IMR-90 (cell line): ENCODE measurements at regions not wholly inside any gene's neighbourhood (a gene's known extent, or its start where the extent isn't known, plus 50 kb on each side); places are given as distances from the start of the nearest gene placed in this dataset.

Experiments
- ATAC-seq: fragments of 200-7000 bp; cut with Tn5 transposase; 2 replicates; pipeline ENCODE4 v1.9.1; 2020; ENCODE audit warnings: low read depth, mild to moderate bottlenecking, moderate library complexity
- BruUV-seq: library from RNA; stranded (reverse); fragments of 400-500 nt; replicated peaks from 2 replicates; lab custom pipeline; 2021; lab: Mats Ljungman, UMichigan
- CTCF ChIA-PET: fragments of 300-600 bp; formaldehyde crosslinking; extraction: SDS; loops from one replicate; lab custom pipeline; 2021; ENCODE audit warnings: antibody characterized with exemption; lab: Yijun Ruan, JAX
- POLR2A ChIA-PET: fragments of 300-600 bp; sonication (Branson Sonifier 250); formaldehyde crosslinking; loops from one replicate; lab custom pipeline; 2022; ENCODE audit warnings: antibody characterized with exemption; ENCODE audit not compliant: unreplicated experiment; lab: Charles Lee
- DNase-seq: peaks from one replicate; pipeline ENCODE4 v3.0.0; 2013
- H2AFZ ChIP-seq: replicated peaks from 2 replicates; pipeline ENCODE3; 2013; ENCODE audit warnings: low read length, mild to moderate bottlenecking; ENCODE audit not compliant: poor library complexity
- H2AK5ac ChIP-seq: 2 replicates; pipeline ENCODE4 v1.6.1; 2013; ENCODE audit warnings: low read depth, low read length, inconsistent platforms
- H2AK9ac ChIP-seq: replicated peaks from 2 replicates; pipeline ENCODE3; 2013; ENCODE audit warnings: mild to moderate bottlenecking, low read depth, low read length, moderate library complexity; ENCODE audit not compliant: poor library complexity
- H2BK120ac ChIP-seq: 2 replicates; pipeline ENCODE4 v1.6.1; 2013; ENCODE audit warnings: low read depth, low read length, inconsistent platforms
- H2BK15ac ChIP-seq: 3 replicates; pipeline ENCODE4 v1.6.1; 2013; ENCODE audit warnings: low read depth, low read length, inconsistent platforms
- H2BK20ac ChIP-seq: 2 replicates; pipeline ENCODE4 v1.6.1; 2013; ENCODE audit warnings: low read depth, mild to moderate bottlenecking, inconsistent platforms, low read length, moderate library complexity
- H2BK5ac ChIP-seq: 2 replicates; pipeline ENCODE4 v1.6.1; 2013; ENCODE audit warnings: mild to moderate bottlenecking, low read depth, low read length, inconsistent platforms; ENCODE audit not compliant: poor library complexity, severe bottlenecking
- H3K14ac ChIP-seq: replicated peaks from 2 replicates; pipeline ENCODE4 v1.6.1; 2013; ENCODE audit warnings: low read depth, low read length, inconsistent platforms
- H3K18ac ChIP-seq: 2 replicates; pipeline ENCODE4 v1.6.1; 2013; ENCODE audit warnings: low read depth, low read length, control low read depth
- H3K23ac ChIP-seq: 2 replicates; pipeline ENCODE4 v1.6.1; 2013; ENCODE audit warnings: low read depth, low read length, inconsistent platforms
- H3K27ac ChIP-seq: 2 replicates; pipeline ENCODE4 v1.5.1; 2013; ENCODE audit warnings: mild to moderate bottlenecking, control low read depth, low read length; ENCODE audit not compliant: insufficient read depth
- H3K27me3 ChIP-seq: 2 replicates; pipeline ENCODE4 v1.6.1; 2013; ENCODE audit warnings: low read length; ENCODE audit not compliant: control insufficient read depth, insufficient read depth
- H3K36me3 ChIP-seq: 2 replicates; pipeline ENCODE4 v1.6.1; 2013; ENCODE audit warnings: low read length, mixed read lengths; ENCODE audit not compliant: control insufficient read depth, insufficient read depth
- H3K4ac ChIP-seq: 2 replicates; pipeline ENCODE4 v1.6.1; 2013; ENCODE audit warnings: low read depth, low read length, inconsistent platforms
- H3K4me1 ChIP-seq: 2 replicates; pipeline ENCODE4 v1.6.1; 2013; ENCODE audit warnings: low read length, mixed read lengths; ENCODE audit not compliant: control insufficient read depth, insufficient read depth
- H3K4me2 ChIP-seq: 2 replicates; pipeline ENCODE4 v1.6.1; 2013; ENCODE audit warnings: low read depth, mild to moderate bottlenecking, control low read depth, low read length, moderate library complexity
- H3K4me3 ChIP-seq: 2 replicates; pipeline ENCODE4 v1.5.1; 2013; ENCODE audit warnings: low read depth, mild to moderate bottlenecking, control low read depth, low read length, moderate library complexity; ENCODE audit not compliant: insufficient read depth
- H3K56ac ChIP-seq: 2 replicates; pipeline ENCODE4 v1.6.1; 2013; ENCODE audit warnings: low read length, inconsistent platforms; ENCODE audit not compliant: insufficient read depth; ENCODE audit errors: extremely low read depth
- H3K79me1 ChIP-seq, 2 experiments: 2 replicates each; pipeline ENCODE4 v1.6.1; 2013; ENCODE audit warnings: low read length in 2 of 2, inconsistent platforms in 1 of 2, low read depth in 1 of 2
- H3K9ac ChIP-seq: 2 replicates; pipeline ENCODE4 v1.6.1; 2013; ENCODE audit warnings: low read depth, low read length, control low read depth
- H3K9me1 ChIP-seq: 2 replicates; pipeline ENCODE4 v1.6.1; 2013; ENCODE audit warnings: low read length, inconsistent platforms; ENCODE audit not compliant: insufficient read depth
- H3K9me3 ChIP-seq: 2 replicates; pipeline ENCODE4 v1.6.1; 2013; ENCODE audit warnings: low read length; ENCODE audit not compliant: control insufficient read depth, insufficient read depth
- H4K20me1 ChIP-seq: 2 replicates; pipeline ENCODE4 v1.6.1; 2013; ENCODE audit warnings: low read length, inconsistent platforms; ENCODE audit not compliant: insufficient read depth
- H4K5ac ChIP-seq: 2 replicates; pipeline ENCODE4 v1.6.1; 2013; ENCODE audit warnings: mild to moderate bottlenecking, low read depth, low read length, control low read depth
- H4K8ac ChIP-seq, 2 experiments: 2 replicates each; pipeline ENCODE4 v1.6.1; 2013; ENCODE audit warnings: low read depth in 2 of 2, low read length in 2 of 2, control low read depth in 1 of 2, inconsistent platforms in 1 of 2
- H4K91ac ChIP-seq: 2 replicates; pipeline ENCODE4 v1.6.1; 2013; ENCODE audit warnings: low read depth, low read length, inconsistent platforms; ENCODE audit not compliant: insufficient read depth
- BHLHE40 ChIP-seq: fragments of 150-350 bp; IDR thresholded peaks from 2 replicates; pipeline ENCODE4 v1.6.1; 2016; ENCODE audit warnings: mild to moderate bottlenecking, low read depth, low read length
- CEBPB ChIP-seq: IDR thresholded peaks from 2 replicates; pipeline ENCODE4 v1.6.1; 2012; ENCODE audit warnings: low read depth, low read length, improper control_type of control experiment
- CHD1 ChIP-seq: IDR thresholded peaks from 2 replicates; pipeline ENCODE4 v1.6.1; 2012; ENCODE audit warnings: low read depth, low read length, improper control_type of control experiment
- CTCF ChIP-seq: conservative IDR thresholded peaks from 2 replicates; pipeline ENCODE4 v1.5.1; 2012; ENCODE audit warnings: mild to moderate bottlenecking, low read depth, low read length, improper control_type of control experiment
- ELK1 ChIP-seq: fragments of 150-350 bp; IDR thresholded peaks from 2 replicates; pipeline ENCODE4 v1.6.1; 2016; ENCODE audit warnings: low read depth, mild to moderate bottlenecking, low read length, moderate library complexity, borderline replicate concordance
- FOS ChIP-seq: fragments of 150-350 bp; IDR thresholded peaks from 2 replicates; pipeline ENCODE4 v1.6.1; 2016; ENCODE audit warnings: low read depth, low read length
- MAFK ChIP-seq: IDR thresholded peaks from 2 replicates; pipeline ENCODE4 v1.6.1; 2012; ENCODE audit warnings: low read depth, low read length, improper control_type of control experiment
- MAZ ChIP-seq: IDR thresholded peaks from 2 replicates; pipeline ENCODE4 v1.6.1; 2012; ENCODE audit warnings: low read depth, mild to moderate bottlenecking, low read length, improper control_type of control experiment, moderate library complexity, borderline replicate concordance
- NFE2L2 ChIP-seq: fragments of 150-350 bp; IDR thresholded peaks from 2 replicates; pipeline ENCODE4 v1.6.1; 2016; ENCODE audit warnings: low read depth, mild to moderate bottlenecking, low read length
- POLR2A ChIP-seq: IDR thresholded peaks from 2 replicates; pipeline ENCODE4 v1.6.1; 2012; ENCODE audit warnings: mild to moderate bottlenecking, low read depth, low read length
- RAD21 ChIP-seq: IDR thresholded peaks from 2 replicates; pipeline ENCODE4 v1.6.1; 2012; ENCODE audit warnings: low read length, improper control_type of control experiment
- RFX5 ChIP-seq: IDR thresholded peaks from 2 replicates; pipeline ENCODE4 v1.8.0; 2012; ENCODE audit warnings: low read depth, mild to moderate bottlenecking, low read length, moderate library complexity
- SMC3 ChIP-seq: fragments of 150-350 bp; IDR thresholded peaks from 2 replicates; pipeline ENCODE4 v1.6.1; 2016; ENCODE audit warnings: low read depth, mild to moderate bottlenecking, antibody characterized with exemption, low read length, moderate library complexity
- WGBS, 2 experiments: methylation state at CpG; one replicate each; pipeline versions ENCODE4 v1.1.5 to v1.1.7; 2013; ENCODE audit warnings: missing lambda C conversion rate in 2 of 2; ENCODE audit not compliant: insufficient read length in 1 of 2; ENCODE audit errors: extremely low coverage in 2 of 2; 5-methylcytosine and 5-hydroxymethylcytosine counted together
- dilution Hi-C: fragments of 300-500 bp; cut with HindIII; formaldehyde crosslinking; loops from one replicate; pipeline ENCODE4 v1.14.3; 2018; ENCODE audit warnings: low sequenced_read_pairs; ENCODE audit not compliant: unreplicated experiment
- in situ Hi-C: fragments of 300-500 bp; cut with MboI; formaldehyde crosslinking; loops from 3 replicates; pipeline ENCODE4 v1.14.3; 2019; ENCODE audit warnings: low sequenced_read_pairs, inconsistent platforms, mixed read lengths
- intact Hi-C: fragments of 100-400 bp; cut with micrococcal nuclease; formaldehyde crosslinking; loops from 2 replicates; pipeline ENCODE4 v1.10.0; 2022
- TF ChIP-seq, protein P1 (sequence below): fragments of 150-350 bp; IDR thresholded peaks from 2 replicates; pipeline ENCODE4 v1.6.1; 2017; ENCODE audit warnings: mild to moderate bottlenecking, antibody characterized with exemption, low read length, low read depth

DNA sequence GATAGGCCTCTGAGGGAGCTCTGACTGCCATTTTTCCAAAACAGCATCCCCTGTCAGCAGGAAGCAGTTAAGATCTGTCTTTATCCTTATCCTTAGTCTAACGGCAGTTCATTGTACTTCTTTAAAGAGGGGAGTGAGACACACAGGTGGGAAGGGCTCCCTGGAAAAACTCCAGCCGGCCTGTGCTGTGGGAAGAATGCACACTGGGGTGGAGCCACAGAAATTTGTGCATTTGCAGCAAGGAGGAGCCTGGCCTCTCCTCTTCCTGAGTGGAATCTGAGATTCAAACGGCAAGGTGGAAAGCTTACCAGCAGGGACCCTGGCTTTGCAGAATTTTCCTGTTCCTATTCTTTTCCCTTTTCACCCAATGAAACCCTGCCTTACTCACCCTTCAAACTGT, 1209.4 kb downstream of the ROBO2 start:
- H2AK9ac ChIP-seq, result no peak overlapping the region

More for the DNA sequence above, 1209.4 kb downstream of the ROBO2 start:
- Histone ChIP-seq H3K23ac (no peak overlapping the region), H3K4me1 (no peaks in the 10 kb centered on the region; the same call in 1 of the 2 replicates), H3K56ac (no peak overlapping the region), H4K20me1 (no peaks in the 10 kb centered on the region), H3K18ac (no peak overlapping the region), H3K9me3 (peaks cover 8% of the 10 kb centered on the region), H3K9ac (no peak overlapping the region), H3K4me2 (no peak overlapping the region), H3K4ac (no peak overlapping the region), H4K91ac (no peak overlapping the region), H3K9me1 (no peaks in the 10 kb centered on the region), H2AK5ac (no peak overlapping the region), H3K27ac (no peak overlapping the region), H4K8ac (peak overlapping the region in 1 of 2 experiments; percentile 35; a peak in 2 of 4 replicates), H2AFZ (peak overlapping the region; percentile 56), H2BK5ac (no peak overlapping the region), H3K27me3 (no peaks in the 10 kb centered on the region), H3K79me1 (no peaks in the 10 kb centered on the region), H2BK15ac (no peak overlapping the region), H4K5ac (no peak overlapping the region), H2BK20ac (peak overlapping the region; percentile 62; the same call in 1 of the 2 replicates), H3K36me3 (no peaks in the 10 kb centered on the region), H2BK120ac (peak overlapping the region; percentile 26; the same call in 1 of the 2 replicates), H3K4me3 (no peak overlapping the region), H3K14ac (no peak overlapping the region)
- ChIA-PET CTCF (no interaction called here), POLR2A (no interaction called here)
- ATAC-seq (no peak), DNase-seq (no peak)
- dilution Hi-C loops, result no loop called here
- intact Hi-C loops, result no loop called here
- TF ChIP-seq, protein P1, sequence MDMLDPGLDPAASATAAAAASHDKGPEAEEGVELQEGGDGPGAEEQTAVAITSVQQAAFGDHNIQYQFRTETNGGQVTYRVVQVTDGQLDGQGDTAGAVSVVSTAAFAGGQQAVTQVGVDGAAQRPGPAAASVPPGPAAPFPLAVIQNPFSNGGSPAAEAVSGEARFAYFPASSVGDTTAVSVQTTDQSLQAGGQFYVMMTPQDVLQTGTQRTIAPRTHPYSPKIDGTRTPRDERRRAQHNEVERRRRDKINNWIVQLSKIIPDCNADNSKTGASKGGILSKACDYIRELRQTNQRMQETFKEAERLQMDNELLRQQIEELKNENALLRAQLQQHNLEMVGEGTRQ, result no peak
- TF ChIP-seq CHD1 (no peak), RFX5 (no peak), SMC3 (no peak), BHLHE40 (no peak), CEBPB (no peak), ELK1 (no peak), NFE2L2 (no peak), MAZ (no peak), RAD21 (no peak), MAFK (no peak), CTCF (no peak), FOS (no peak), POLR2A (no peak)
- in situ Hi-C loops, result no loop called here
- no CpG with 5 or more reads among the region's 3 CpGs for WGBS, 2 experiments
- BruUV-seq, result no TSS peak
